Activated CD4-positive, alpha-beta T cell treated with anti-CD3 and anti-CD28 coated beads for 36 hours (primary cell): ENCODE measurements at regions not wholly inside any gene's neighbourhood (a gene's known extent, or its start where the extent isn't known, plus 50 kb on each side); places are given as distances from the start of the nearest gene placed in this dataset.
"Not testable (repeated sequence)": the region's sequence is repeated elsewhere in the genome, so short reads cannot be mapped to it uniquely, and the experiment has no call there.

Experiments used
- ATAC-seq: fragments of 200-7000 bp; cut with Tn5 transposase; one replicate; pipeline ENCODE4 v1.10.0; 2021; ENCODE audit warnings: mild to moderate bottlenecking, moderate library complexity
- CTCF ChIA-PET: fragments of 350-600 bp; sonication (Branson Sonifier 250); formaldehyde crosslinking; loops from one replicate; lab custom pipeline; 2021; ENCODE audit warnings: antibody characterized with exemption; lab: Charles Lee
- POLR2A ChIA-PET: fragments of 350-600 bp; sonication (Branson Sonifier 250); formaldehyde crosslinking; loops from one replicate; lab custom pipeline; 2021; ENCODE audit warnings: antibody characterized with exemption, inconsistent platforms; lab: Charles Lee
- DNase-seq: peaks from one replicate; pipeline ENCODE4 v3.0.0-alpha.2; 2020
- H3K27ac Mint-ChIP-seq: one replicate; pipeline ENCODE4 v1.8.0; 2021; ENCODE audit warnings: mixed read lengths
- H3K27me3 Mint-ChIP-seq: one replicate; pipeline ENCODE4 v1.8.0; 2021; ENCODE audit warnings: mixed read lengths
- H3K36me3 Mint-ChIP-seq: one replicate; pipeline ENCODE4 v1.8.0; 2021; ENCODE audit warnings: low read depth, mixed read lengths
- H3K4me1 Mint-ChIP-seq: one replicate; pipeline ENCODE4 v1.8.0; 2021; ENCODE audit warnings: mixed read lengths
- H3K4me3 Mint-ChIP-seq: one replicate; pipeline ENCODE4 v1.8.0; 2021; ENCODE audit warnings: mild to moderate bottlenecking, moderate library complexity, mixed read lengths
- H3K9me3 Mint-ChIP-seq: one replicate; pipeline ENCODE4 v1.8.0; 2021; ENCODE audit warnings: low read depth, mixed read lengths
- intact Hi-C, 2 experiments: fragments of 100-400 bp; cut with DNase I in 1 of 2; cut with micrococcal nuclease in 1 of 2; formaldehyde crosslinking; loops; one replicate each; pipeline versions ENCODE4 v1.14.2 to v1.15.1; 2022 to 2024; cut with DNase I, micrococcal nuclease

DNA sequence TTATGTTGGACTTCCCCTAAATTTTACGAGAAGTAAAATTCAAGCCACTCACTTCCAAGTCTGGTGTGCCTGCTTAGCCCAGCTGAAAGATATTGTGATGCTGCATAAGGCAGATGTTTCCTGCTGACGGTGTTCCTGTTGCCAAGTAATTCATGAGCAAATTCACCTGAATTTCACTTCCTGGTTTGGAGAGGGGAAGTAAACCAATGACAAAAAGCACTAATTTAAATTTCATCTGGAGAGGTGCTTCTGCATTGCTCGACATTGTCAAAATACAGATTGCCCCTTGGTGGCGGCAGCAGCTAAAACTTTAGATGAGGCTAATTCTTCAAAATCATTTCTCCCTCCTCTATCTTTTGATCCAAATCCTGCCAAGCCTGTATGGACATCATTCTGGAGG, 281.1 kb downstream of the AACS start:
- Mint-ChIP-seq H3K27ac (no peak overlapping the region), H3K9me3 (no peaks in the 10 kb centered on the region), H3K4me1 (no peaks in the 10 kb centered on the region), H3K27me3 (peaks cover 19% of the 10 kb centered on the region), H3K4me3 (no peak overlapping the region), H3K36me3 (no peaks in the 10 kb centered on the region)
- DNase-seq (no peak), ATAC-seq (no peak)
- POLR2A ChIA-PET: no interaction called here
- intact Hi-C loops: loop anchor here in 1 of 2 experiments (5.0 kb wide), 1 partner anchor 56 kb away; no protein-coding TSS in a partner anchor
- CTCF ChIA-PET: no interaction called here

DNA sequence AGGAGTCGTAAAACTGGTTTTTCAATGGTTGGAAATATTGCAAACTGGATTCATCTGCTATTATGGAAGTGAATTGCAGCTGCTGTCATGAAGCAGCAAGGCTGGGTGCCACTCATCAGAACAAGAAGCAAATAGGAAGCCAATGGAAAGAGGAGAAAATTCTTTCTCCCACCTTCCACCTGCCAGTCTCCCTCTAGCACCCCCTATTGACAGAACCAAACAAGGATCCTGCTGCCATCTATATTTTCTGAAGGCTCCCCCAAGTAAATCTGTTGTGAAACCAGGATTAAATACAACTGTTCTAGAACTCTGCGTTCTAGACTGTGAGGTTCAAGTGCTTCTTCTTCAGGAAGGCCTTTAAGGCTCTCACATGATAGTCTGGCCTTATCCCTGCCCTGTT, 286.6 kb downstream of the AACS start:
- DNase-seq: no peak
- Mint-ChIP-seq H3K36me3 (no peaks in the 10 kb centered on the region), H3K9me3 (no peaks in the 10 kb centered on the region), H3K4me1 (no peaks in the 10 kb centered on the region), H3K4me3 (no peak overlapping the region), H3K27me3 (peaks cover 11% of the 10 kb centered on the region), H3K27ac (no peak overlapping the region)
- intact Hi-C loops: no loop called here
- CTCF ChIA-PET: interaction anchor here (0.7 kb wide), 1 partner anchor 20 kb away, joined by 4 read pairs; no protein-coding TSS in a partner anchor
- no peak for ATAC-seq
- POLR2A ChIA-PET: no interaction called here

DNA sequence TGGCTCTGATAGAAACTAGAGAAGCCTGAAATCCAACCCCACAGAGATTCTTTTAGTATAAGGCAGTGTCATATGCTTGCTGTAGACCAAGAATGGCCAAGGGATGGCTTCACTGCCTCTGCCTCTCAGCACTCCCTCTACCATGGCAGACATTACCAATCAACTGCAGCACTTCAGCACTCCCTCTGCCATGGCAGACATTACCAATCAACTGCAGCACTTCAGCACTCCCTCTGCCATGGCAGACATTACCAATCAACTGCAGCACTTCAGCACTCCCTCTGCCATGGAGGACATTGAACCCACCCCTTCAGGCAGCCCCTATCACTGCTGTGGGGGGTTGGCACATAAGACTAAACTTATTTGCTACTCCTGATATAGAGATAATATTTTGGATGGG, 287.8 kb downstream of the AACS start:
- peaks cover 12% of the 10 kb centered on the region for H3K27me3 Mint-ChIP-seq
- H3K36me3 Mint-ChIP-seq, H3K4me3 Mint-ChIP-seq, intact Hi-C loops, H3K4me1 Mint-ChIP-seq, ATAC-seq, DNase-seq, H3K9me3 Mint-ChIP-seq, H3K27ac Mint-ChIP-seq, CTCF ChIA-PET, POLR2A ChIA-PET: not testable (repeated sequence)

- Mint-ChIP-seq H3K27ac (no peak overlapping the region), H3K9me3 (no peaks in the 10 kb centered on the region), H3K4me1 (no peaks in the 10 kb centered on the region), H3K4me3 (no peak overlapping the region), H3K27me3 (peaks cover 9% of the 10 kb centered on the region), H3K36me3 (no peaks in the 10 kb centered on the region)
- intact Hi-C loops: no loop called here
- ATAC-seq (no peak), DNase-seq (no peak)
- POLR2A ChIA-PET: no interaction called here
- CTCF ChIA-PET: no interaction called here
These were observed 288.6 kb downstream of the AACS start for GRCh38 chr12:125353871-125354270.

DNA sequence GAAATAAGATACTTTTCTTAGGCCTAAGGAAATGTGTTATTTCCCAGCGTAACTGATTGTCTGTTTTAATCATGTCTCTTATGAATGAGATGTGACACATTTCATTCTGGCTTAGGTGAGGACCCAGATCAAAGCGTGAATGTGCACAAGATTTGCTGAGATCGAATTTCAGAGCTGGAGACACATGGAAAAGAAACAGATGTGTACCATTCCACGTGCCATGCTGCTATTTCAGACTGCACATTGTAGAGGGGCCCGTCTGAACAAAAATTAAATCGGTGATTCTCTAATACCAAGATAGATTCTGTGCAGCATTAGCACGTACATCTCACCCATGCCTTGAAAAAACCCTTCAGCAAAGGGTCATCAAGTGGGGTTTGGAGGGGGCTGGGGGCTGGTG, 290.4 kb downstream of the AACS start:
- H3K4me3 Mint-ChIP-seq: no peak overlapping the region
- no peak overlapping the region for H3K27ac Mint-ChIP-seq
- intact Hi-C loops: no loop called here
- DNase-seq (no peak), ATAC-seq (no peak)
- no peaks in the 10 kb centered on the region for H3K4me1 Mint-ChIP-seq
- peaks cover 9% of the 10 kb centered on the region for H3K27me3 Mint-ChIP-seq
- no peaks in the 10 kb centered on the region for H3K9me3 Mint-ChIP-seq
- no peaks in the 10 kb centered on the region for H3K36me3 Mint-ChIP-seq
- POLR2A ChIA-PET: no interaction called here
- CTCF ChIA-PET: no interaction called here

DNA sequence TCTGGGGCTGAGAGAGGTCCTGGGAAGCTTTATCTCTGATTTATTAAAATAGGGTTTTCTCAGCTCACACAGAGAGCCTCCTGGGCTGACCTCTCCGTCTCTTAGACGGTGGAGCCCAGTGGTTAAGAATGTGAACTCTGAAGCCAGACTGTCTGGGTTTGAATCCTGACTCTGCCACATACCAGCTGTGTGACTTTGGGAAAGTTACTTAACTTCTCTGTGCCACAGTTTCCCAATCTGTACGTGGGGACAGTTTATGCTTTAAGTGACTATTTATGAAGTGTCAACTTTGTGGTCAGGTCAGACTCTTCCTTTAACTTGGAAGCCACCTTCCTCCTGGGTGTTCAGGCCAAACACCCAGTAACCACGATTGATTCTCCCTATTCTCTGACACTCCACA, 290.9 kb downstream of the AACS start:
- Mint-ChIP-seq H3K27ac (no peak overlapping the region), H3K9me3 (no peaks in the 10 kb centered on the region), H3K4me3 (no peak overlapping the region), H3K4me1 (no peaks in the 10 kb centered on the region), H3K27me3 (peaks cover 7% of the 10 kb centered on the region), H3K36me3 (no peaks in the 10 kb centered on the region)
- intact Hi-C loops: no loop called here
- CTCF ChIA-PET: no interaction called here
- no peak for ATAC-seq
- POLR2A ChIA-PET: no interaction called here
- DNase-seq: no peak

DNA sequence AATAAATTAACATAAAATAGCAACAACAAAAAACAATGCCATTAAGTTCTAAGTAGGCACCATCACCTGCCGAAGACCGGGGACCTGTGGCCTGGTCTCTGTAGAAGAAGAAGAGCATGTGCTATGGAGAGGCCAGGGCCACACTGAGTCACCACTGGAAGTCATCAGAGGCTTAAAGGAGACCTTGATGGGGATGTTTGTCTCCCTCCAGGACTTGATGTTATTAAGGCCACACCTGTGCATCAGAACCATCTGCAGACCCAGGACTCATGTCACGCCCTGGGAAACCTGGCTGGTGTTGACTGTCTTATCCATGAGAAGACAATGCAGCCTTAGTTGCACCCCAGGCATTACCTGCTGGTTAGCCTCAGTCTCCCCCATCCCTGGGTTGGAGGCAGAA, 292.3 kb downstream of the AACS start:
- ChIA-PET POLR2A (no interaction called here), CTCF (no interaction called here)
- Mint-ChIP-seq H3K4me3 (no peak overlapping the region), H3K27me3 (peaks cover 4% of the 10 kb centered on the region), H3K9me3 (no peaks in the 10 kb centered on the region), H3K36me3 (no peaks in the 10 kb centered on the region), H3K27ac (no peak overlapping the region), H3K4me1 (no peaks in the 10 kb centered on the region)
- ATAC-seq: no peak
- intact Hi-C loops: no loop called here
- no peak for DNase-seq

DNA sequence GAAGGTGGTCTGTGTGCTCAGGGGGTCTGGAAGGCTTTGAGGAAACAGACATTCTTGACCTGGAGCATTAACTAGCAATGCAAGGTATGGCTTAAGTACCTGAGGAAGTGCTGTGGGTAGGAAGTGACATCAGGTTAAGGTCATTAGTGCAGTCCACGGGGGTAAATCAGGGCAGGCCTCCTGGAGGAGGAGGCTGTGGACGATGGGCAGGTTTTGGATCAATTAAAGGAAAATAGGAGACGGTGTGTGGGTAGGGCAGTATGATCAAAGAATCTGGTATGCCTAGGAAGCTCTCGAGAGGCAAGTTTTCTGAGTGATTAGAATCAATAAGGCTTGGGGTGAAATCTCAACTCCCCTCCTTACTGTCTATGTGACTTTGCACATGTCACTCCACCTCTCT, 295.3 kb downstream of the AACS start:
- POLR2A ChIA-PET: no interaction called here
- DNase-seq (no peak), ATAC-seq (no peak)
- Mint-ChIP-seq H3K27ac (no peak overlapping the region), H3K27me3 (peaks cover 4% of the 10 kb centered on the region), H3K4me3 (no peak overlapping the region), H3K9me3 (no peaks in the 10 kb centered on the region), H3K4me1 (no peaks in the 10 kb centered on the region), H3K36me3 (no peaks in the 10 kb centered on the region)
- CTCF ChIA-PET: no interaction called here
- intact Hi-C loops: no loop called here

DNA sequence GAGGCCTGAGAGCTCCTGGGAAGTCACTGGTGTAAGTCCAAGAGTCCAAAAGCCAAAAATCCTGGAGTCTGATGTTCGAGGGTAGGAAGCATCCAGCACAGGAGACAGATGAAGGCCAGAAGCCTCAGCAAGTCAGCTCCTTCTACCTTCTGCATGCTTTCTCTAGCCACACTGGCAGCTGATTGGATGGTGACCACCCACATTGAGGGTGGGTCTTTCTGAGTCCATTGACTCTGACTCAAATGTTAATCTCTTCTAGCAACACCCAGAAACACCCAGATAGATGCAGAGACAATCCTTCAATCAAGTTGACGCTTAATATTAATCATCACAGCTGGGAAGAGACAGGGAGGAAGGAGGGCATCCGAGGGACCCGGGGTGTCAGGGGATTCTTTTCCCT, 305.8 kb downstream of the AACS start:
- H3K4me1 Mint-ChIP-seq: no peaks in the 10 kb centered on the region

DNA sequence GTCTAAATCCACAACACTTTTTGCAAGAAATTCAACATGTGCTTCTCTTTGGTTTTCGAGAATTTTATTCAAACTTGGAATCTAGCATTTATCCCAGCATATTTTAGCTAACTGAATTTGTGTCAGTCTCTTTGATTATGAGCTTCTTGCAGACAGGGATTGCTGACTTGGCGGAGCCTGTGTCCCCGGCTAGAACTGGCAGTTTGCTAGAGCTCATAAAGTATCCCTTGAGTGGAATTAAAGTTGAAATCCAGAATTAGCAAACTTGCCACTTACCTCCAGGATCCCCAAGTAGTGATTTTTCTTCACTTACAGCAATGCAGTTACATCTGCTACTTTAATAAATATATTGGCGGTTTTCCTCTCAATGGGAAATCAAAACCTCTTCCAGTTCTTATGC, 306.9 kb downstream of the AACS start:
- H3K36me3 Mint-ChIP-seq: no peaks in the 10 kb centered on the region
- POLR2A ChIA-PET: no interaction called here
- intact Hi-C loops: no loop called here
- H3K4me3 Mint-ChIP-seq: no peak overlapping the region
- DNase-seq (no peak), ATAC-seq (no peak)
- CTCF ChIA-PET: interaction anchor here (1.0 kb wide), 1 partner anchor 40 kb away, joined by 4 read pairs; no protein-coding TSS in a partner anchor
- H3K9me3 Mint-ChIP-seq: no peaks in the 10 kb centered on the region
- H3K27ac Mint-ChIP-seq: no peak overlapping the region
- peaks cover 13% of the 10 kb centered on the region for H3K27me3 Mint-ChIP-seq
- no peaks in the 10 kb centered on the region for H3K4me1 Mint-ChIP-seq

More for the DNA sequence above, 305.8 kb downstream of the AACS start:
- H3K9me3 Mint-ChIP-seq: no peaks in the 10 kb centered on the region
- no peak overlapping the region for H3K4me3 Mint-ChIP-seq
- POLR2A ChIA-PET: no interaction called here
- intact Hi-C loops: no loop called here
- no peaks in the 10 kb centered on the region for H3K36me3 Mint-ChIP-seq
- no peak for DNase-seq
- no peak overlapping the region for H3K27ac Mint-ChIP-seq
- CTCF ChIA-PET: no interaction called here
- H3K27me3 Mint-ChIP-seq: peaks cover 14% of the 10 kb centered on the region
- no peak for ATAC-seq

- DNase-seq (no peak), ATAC-seq (no peak)
- CTCF ChIA-PET: no interaction called here
- Mint-ChIP-seq H3K4me1 (no peaks in the 10 kb centered on the region), H3K27ac (no peak overlapping the region), H3K4me3 (no peak overlapping the region), H3K9me3 (no peaks in the 10 kb centered on the region), H3K36me3 (no peaks in the 10 kb centered on the region), H3K27me3 (peaks cover 15% of the 10 kb centered on the region)
- intact Hi-C loops: no loop called here
- POLR2A ChIA-PET: no interaction called here
These were observed 308.1 kb downstream of the AACS start for GRCh38 chr12:125373375-125373774.

GRCh38 chr12:125376422-125376821, 311.2 kb downstream of the AACS start:
- ChIA-PET POLR2A (no interaction called here), CTCF (no interaction called here)
- Mint-ChIP-seq H3K4me3 (no peak overlapping the region), H3K9me3 (no peaks in the 10 kb centered on the region), H3K4me1 (no peaks in the 10 kb centered on the region), H3K27me3 (peaks cover 13% of the 10 kb centered on the region), H3K36me3 (no peaks in the 10 kb centered on the region), H3K27ac (no peak overlapping the region)
- ATAC-seq: no peak
- intact Hi-C loops: no loop called here
- DNase-seq: no peak

GRCh38 chr12:125377093-125377492, 311.9 kb downstream of the AACS start:
- Mint-ChIP-seq H3K4me1 (no peaks in the 10 kb centered on the region), H3K9me3 (no peaks in the 10 kb centered on the region), H3K27me3 (peaks cover 11% of the 10 kb centered on the region), H3K27ac (no peak overlapping the region), H3K4me3 (no peak overlapping the region), H3K36me3 (no peaks in the 10 kb centered on the region)
- intact Hi-C loops: no loop called here
- no peak for ATAC-seq
- ChIA-PET CTCF (no interaction called here), POLR2A (no interaction called here)
- DNase-seq: no peak
